GM18907 (cell line): ENCODE measurements at regions not wholly inside any gene's neighbourhood (a gene's known extent, or its start where the extent isn't known, plus 50 kb on each side); places are given as distances from the start of the nearest gene placed in this dataset.
"Not testable (repeated sequence)": the region's sequence is repeated elsewhere in the genome, so short reads cannot be mapped to it uniquely, and the experiment has no call there.

Experiments used
- ATAC-seq: cut with Tn5 transposase; IDR thresholded peaks from one replicate; pipeline ENCODE4 v1.9.1; 2021; ENCODE audit warnings: mild to moderate bottlenecking, moderate library complexity; ENCODE audit not compliant: unreplicated experiment

GRCh38 chr10:60524541-60524940 lies 134.9 kb upstream of the ANK3 start:
- no peak for ATAC-seq

DNA sequence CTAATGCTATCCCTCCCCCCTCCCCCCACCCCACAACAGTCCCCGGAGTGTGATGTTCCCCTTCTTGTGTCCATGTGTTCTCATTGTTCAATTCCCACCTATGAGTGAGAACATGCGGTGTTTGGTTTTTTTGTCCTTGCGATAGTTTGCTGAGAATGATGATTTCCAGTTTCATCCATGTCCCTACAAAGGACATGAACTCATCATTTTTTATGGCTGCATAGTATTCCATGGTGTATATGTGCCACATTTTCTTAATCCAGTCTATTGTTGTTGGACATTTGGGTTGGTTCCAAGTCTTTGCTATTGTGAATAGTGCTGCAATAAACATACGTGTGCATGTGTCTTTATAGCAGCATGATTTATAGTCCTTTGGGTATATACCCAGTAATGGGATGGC lies 133.7 kb upstream of the ANK3 start:
- ATAC-seq, result not testable (repeated sequence)

GRCh38 chr10:60522617-60523016 lies 132.9 kb upstream of the ANK3 start:
- no peak for ATAC-seq

DNA sequence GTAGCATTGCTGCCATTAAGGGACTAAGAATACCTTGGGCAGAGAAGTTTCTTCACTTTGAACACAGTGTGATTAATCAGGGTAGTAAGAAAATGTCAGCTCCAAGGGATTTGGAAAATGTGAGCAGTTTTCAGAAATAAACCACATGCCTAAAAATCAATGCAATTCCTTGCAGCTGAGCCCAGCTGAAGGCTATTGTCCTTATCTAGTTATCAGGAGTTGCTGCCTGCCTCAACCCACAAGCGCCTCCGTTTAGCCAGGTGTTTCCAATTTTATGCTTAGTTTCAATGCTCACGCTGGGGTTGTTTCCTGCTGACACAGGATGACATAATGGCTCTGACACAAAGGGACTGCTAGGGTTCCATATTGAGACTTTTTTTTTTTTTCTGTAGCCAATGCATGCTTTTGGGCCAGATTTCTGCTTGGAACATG lies 132.3 kb upstream of the ANK3 start:
- no peak for ATAC-seq

DNA sequence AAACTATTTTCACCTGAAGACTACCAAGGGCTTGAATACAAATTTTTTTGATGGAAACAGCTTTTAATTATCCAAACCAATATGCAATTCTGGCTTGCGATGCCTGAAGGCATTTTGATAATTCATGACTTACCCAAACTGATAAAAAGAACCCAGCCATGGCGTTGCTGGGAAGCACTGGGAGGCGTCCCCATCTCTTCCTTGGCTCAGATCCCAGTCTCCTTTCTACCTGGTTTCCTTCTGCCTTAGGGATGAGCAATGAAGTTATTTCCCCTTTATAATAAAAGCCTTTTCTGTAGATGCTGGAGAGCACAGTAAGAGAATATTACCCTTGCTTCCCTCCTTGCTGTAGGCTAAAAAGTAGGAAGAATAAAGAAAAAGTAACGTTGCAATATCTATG lies 129.1 kb upstream of the ANK3 start:
- ATAC-seq, result no peak

DNA sequence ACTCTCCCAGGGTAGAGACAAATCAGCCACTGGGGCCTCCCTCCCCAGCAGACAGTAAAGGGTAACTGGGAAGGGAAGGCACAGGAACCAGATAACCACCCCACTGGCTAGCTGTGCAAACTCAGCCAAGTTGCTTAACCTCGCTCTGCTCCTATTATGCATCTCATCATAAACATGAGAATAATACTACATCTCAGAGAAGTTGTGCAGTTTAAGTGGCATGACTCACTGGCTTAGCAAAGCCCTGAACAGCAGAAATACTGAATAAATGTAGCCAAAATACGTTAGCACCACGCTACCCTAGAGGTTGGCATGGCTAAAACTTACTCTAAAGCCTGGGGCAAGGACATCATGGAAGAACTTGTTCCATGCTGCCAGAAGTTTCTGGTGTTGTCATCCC lies 128.1 kb upstream of the ANK3 start:
- no peak for ATAC-seq

- ATAC-seq, result peak; percentile 77
Measured at GRCh38 chr10:60513281-60513680, 123.6 kb upstream of the ANK3 start.

DNA sequence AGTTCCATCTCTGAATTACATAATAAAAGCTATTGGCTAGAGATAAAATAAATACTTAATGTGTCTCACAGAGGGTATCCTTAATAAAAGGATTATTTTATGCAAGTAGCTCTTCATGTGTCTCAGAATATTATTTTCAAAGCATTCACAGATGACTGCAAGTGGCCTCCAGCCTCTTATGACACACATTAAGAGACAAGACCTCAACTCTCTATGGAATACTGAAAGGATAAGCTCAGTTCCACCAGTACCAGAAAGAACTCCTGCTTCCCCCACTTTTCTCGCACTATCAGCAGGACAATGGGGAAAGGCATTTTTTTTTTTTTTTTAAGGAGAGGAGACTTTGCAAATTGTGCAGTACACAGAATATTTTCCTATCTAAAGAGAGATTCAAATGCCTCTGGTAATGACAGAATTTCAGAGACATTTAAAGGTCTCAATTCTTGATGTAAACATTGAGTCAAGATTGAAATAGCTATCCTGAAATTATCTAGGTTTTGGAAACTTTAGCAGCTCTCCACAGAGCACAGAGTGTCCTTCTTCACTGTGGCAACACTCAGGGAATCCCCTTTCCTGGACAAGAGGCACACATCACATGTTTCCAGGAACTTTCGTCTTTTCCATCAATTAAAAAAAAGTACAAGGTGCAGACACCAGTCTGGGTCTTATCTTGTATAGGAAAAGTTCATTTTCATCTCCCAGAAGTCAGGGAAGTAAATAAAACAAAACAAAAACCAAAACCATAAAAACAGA lies 122.0 kb upstream of the ANK3 start:
- ATAC-seq, result no peak

DNA sequence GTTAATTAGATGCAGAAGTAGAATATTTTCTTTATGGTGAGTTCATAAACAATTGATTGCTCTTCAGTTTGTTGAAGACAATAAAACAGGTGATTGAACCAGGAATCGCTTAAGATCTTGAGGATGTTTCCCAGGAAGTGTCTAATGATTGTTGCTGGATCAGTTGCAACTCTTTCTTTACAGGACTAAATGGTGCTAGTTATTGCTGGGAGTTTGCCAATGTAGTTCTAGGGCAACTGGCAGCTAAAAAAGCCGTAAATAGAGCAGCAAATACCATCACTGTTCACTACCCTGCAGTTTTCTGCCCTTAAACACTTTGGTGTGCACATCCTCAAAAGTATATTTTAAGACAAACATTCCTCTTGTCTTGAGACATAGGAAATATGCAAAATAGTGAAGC lies 119.2 kb upstream of the ANK3 start:
- no peak for ATAC-seq

DNA sequence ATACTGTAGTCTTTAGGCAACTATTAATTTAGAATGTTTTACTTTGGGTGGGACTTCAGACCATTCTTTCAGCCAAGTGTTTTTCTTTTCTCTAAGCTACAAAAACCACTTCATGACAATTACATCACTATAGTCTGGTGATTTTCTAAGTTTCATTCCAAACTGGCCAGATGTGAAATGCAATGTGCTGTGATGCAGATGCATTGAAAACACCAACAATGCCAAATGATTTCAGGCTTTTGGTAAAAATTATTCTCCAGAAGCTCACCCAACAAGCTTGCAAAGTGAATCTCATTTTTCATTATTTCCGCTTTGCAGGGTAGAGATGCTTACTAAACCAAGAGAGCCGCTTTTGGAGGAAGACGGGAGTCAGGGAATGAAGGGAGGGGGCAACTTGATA lies 118.4 kb upstream of the ANK3 start:
- no peak for ATAC-seq

DNA sequence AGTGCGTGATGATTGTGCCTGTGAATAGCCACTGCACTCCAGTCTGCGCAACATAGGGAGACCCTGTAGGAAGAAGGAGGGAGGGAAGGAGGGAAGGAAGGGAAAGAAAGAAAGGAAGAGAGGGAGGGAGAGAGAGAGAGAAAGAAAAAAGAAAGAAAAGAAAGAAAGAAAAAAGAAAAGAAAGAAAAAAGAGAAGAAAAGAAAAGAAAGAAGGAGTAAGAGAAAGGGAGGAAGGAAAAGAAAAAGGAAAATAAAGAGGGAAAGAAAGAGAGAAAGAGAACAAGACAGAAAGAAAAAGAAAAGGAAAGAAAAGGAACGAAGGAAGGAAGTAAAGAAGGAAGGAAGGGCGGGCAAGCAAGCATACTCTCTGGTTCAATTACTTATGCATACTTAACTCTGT lies 112.9 kb upstream of the ANK3 start:
- ATAC-seq, result no peak

DNA sequence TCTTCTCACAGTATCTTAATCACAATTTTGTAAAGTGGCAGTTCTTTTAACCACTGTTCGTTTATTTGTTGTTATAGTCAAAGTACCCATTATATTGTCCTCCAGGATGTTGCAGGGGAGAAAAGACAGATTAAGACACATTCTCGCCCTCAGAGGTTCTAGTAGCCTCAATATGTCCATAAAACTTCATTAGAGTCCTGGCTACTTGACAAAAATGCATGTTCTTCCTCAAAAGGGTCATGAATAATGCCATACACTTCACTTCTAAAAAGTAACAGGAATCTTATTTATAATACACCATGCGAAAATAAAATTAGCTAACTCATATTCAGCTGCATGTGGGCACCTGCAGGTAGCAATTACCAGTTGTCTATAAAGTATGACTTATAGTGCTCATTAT lies 109.3 kb upstream of the ANK3 start:
- no peak for ATAC-seq

GRCh38 chr10:60497364-60497763 lies 107.7 kb upstream of the ANK3 start:
- ATAC-seq, result no peak

GRCh38 chr10:60496181-60496580 lies 106.5 kb upstream of the ANK3 start:
- ATAC-seq, result no peak

DNA sequence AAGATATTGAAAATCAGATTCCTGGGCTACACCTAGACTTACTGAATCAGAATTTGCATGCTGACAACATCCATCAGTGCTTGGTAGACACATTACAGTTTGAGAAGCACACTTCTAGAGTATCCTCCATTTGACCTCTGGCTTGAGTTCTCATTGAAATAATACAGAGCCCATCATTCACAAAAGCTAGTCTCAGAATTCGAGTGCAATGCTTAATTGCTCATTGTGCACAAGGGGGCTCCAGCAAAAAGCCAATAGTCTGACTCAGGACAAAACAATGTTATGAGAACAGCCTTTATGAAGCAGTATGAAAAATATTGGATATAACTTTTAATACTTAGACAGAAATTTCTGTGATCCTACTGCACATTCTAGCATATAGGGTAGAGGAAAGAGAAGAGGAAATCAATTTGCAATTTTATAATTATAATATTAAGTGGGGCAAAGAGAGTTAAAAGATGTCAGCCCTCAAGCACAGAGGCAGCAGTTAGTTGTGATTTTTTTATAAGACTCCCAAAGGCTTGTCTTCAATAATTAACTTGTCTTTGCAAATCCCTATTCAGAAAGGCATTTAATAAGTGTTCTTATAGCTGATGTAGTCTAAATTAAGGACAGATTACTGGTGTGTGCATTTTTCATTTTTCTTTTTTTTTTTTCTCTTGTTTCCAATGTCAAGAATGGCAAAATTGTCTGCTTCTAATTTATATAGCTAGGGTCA lies 105.8 kb upstream of the ANK3 start:
- no peak for ATAC-seq

GRCh38 chr10:60494774-60495173 lies 105.1 kb upstream of the ANK3 start:
- no peak for ATAC-seq

DNA sequence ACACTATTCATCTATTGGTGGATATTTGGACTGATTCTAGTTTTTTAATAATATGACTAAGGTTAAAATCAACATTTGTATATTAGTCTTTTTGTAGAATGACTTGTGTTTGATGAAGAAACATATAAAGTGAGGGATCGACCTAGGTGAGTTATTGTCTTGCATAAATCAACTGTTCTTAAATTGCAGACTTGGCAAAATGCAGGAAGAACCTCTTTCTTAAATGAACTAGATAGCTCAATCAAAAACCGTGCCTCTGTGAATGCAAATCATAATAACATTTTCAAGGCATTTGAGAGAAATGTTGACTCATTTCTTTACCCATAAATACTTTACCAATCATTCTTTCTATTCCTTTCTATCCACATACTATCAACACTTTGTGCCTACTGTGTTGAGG lies 101.5 kb upstream of the ANK3 start:
- ATAC-seq, result no peak

DNA sequence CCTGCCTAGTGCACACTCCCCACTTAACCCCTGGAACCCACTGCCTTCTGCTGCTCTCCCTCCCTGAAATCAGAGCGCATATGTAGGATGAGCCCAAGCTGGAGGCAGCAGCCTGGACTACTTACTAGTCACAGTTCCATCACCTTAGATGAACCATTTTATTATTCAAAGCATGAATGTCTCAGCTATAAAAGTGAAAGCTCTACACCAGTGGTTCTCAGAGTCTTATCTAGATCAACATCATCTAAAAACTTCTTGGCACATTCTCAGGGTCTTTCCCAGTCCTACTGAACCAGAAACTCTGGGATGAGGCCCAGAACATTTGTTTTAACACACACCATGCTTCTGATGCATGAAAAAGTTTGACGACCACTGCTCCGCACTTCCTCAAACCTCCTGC lies 100.3 kb upstream of the ANK3 start:
- ATAC-seq, result no peak

GRCh38 chr10:60488111-60488669 lies 98.5 kb upstream of the ANK3 start:
- no peak for ATAC-seq

DNA sequence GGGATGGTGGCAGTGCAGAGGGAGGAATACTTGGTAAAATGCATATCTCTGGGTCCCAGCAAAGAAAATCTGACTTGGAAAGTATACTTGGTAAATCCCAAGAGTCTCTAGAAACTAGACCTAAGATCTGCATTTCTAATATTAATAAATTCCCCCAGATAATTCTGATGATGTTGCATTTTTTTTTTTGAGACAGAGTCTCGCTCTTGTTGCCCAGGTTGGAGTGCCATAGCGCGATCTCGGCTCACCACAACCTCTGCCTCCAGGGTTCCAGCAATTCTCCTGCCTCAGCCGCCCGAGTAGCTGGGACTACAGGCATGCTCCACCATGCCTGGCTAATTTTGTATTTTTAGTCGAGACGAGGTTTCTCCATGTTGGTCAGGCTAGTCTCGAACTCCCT lies 97.9 kb upstream of the ANK3 start:
- no peak for ATAC-seq

DNA sequence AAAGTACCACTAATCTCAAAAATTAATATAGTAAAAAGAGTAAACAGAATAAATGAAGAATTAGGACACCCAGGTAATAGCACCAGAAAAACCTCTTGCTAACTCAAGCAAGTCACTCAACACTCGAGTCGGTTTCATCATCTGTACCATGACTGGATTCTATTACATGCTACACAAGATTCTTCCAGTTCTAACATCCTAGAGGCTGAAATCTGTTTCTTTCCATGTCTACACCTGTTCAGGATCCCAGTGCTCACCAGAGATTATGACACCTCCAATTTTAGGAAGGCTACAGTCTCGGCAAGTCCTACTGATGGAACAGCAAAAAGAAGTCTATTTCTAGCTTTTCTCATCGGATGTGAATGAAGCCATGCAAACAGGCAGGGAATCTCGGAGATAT lies 95.3 kb upstream of the ANK3 start:
- ATAC-seq, result no peak

- no peak for ATAC-seq
Measured at GRCh38 chr10:60480865-60481563, 91.3 kb upstream of the ANK3 start.
